CD4-positive, alpha-beta T cell treated with Interleukin-17A for 1 hour (primary cell): ENCODE measurements at regions not wholly inside any gene's neighbourhood (a gene's known extent, or its start where the extent isn't known, plus 50 kb on each side); places are given as distances from the start of the nearest gene placed in this dataset.
A peak's percentile ranks its signal among the peaks of the same experiment; 100 is the strongest.

Source experiments
- DNase-seq: peaks from one replicate; pipeline ENCODE4 v3.0.0-alpha.2; 2020

GRCh38 chr4:112896609-112897190 lies 152.8 kb upstream of the ANK2 start:
- no peak for DNase-seq

GRCh38 chr4:112897543-112897942 lies 151.9 kb upstream of the ANK2 start:
- DNase-seq = no peak

- no peak for DNase-seq
These were observed 150.9 kb upstream of the ANK2 start for GRCh38 chr4:112898357-112899141.

- DNase-seq = no peak
These were observed 149.0 kb upstream of the ANK2 start for GRCh38 chr4:112900416-112900815.

GRCh38 chr4:112901962-112902411 lies 147.5 kb upstream of the ANK2 start:
- DNase-seq = no peak

DNA sequence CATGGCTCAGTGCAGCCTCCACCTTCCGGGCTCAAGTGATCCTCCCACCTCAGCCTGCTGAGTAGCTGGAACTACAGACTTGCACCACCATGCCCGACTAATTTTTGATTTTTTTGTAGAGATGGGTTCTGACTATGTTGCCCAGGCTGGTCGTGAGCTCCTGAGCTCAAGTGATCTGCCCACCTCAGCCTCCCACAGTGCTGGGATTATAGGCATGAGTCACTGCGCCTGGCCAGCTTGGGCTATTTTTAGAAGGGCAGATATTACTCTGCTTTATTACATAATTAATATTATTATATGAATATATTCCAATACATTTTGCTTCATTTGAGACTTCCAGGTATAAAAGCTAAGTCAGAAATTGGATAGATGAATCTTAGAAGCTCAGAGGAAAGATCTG lies 143.7 kb upstream of the ANK2 start:
- DNase-seq = no peak

GRCh38 chr4:112908511-112908910 lies 140.9 kb upstream of the ANK2 start:
- DNase-seq = no peak

- DNase-seq = no peak
These were observed 139.2 kb upstream of the ANK2 start for GRCh38 chr4:112910109-112910736.

GRCh38 chr4:112916868-112917267 lies 132.6 kb upstream of the ANK2 start:
- DNase-seq = no peak

- no peak for DNase-seq
These were observed 125.9 kb upstream of the ANK2 start for GRCh38 chr4:112923516-112923915.

DNA sequence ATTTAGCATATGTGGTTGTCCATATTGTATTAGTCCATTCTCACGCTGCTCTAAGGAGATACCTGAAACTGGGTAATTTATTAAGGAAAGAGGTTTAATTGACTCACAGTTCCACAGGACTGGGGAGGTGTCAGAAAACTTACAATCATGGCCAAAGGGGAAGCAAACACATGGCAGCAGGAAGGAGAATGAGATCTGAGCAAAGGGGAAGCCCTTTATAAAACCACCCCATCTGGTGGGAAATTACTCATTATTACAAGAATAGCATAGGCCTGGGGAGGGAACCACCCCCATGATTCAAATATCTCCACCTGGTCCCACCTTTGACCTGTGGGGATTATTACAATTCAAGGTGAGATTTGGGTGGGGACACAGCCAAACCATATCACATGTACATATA lies 122.6 kb upstream of the ANK2 start:
- no peak for DNase-seq

- DNase-seq = no peak
These were observed 121.9 kb upstream of the ANK2 start for GRCh38 chr4:112927544-112927943.

DNA sequence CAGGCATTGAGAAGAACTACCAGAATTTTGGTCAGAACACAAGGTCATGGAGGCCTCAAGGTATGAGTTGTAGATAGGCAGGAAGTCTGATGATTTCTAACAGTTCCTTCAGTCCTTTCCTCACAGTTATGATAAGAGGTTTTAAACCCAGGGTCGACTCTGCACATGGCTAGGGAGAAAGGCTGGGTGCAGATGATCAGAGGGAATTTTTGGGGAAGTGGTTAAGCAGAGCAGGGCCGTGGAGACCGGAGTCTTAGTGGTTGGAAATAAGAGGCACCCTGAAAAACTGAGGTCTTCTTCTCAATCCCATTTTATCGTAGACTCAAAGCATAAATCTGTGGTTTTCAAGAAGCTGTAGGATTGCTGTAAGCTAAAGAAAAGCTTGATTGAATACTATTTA lies 118.5 kb upstream of the ANK2 start:
- no peak for DNase-seq

- no peak for DNase-seq
These were observed 115.7 kb upstream of the ANK2 start for GRCh38 chr4:112933790-112934189.

- DNase-seq = no peak
These were observed 110.9 kb upstream of the ANK2 start for GRCh38 chr4:112938461-112939058.

DNA sequence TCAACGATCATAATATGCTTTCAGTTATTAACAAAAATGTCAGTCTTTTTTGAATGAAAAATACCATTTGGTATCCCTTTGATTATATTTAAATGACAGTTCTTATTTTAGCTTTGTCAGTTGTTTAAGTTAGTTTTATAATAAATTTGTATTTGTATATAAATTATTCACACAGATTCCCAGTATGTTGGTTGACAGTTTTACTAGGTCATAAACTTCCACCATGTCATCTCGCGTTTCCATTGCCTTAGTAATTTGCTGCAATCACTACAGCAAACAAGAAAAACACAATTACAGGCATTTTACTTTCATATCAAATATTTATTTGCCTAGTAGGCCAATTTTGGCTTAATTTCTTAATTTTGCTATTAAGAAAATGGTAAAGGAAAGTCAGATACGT lies 109.6 kb upstream of the ANK2 start:
- no peak for DNase-seq

GRCh38 chr4:112940336-112940735 lies 109.1 kb upstream of the ANK2 start:
- no peak for DNase-seq

DNA sequence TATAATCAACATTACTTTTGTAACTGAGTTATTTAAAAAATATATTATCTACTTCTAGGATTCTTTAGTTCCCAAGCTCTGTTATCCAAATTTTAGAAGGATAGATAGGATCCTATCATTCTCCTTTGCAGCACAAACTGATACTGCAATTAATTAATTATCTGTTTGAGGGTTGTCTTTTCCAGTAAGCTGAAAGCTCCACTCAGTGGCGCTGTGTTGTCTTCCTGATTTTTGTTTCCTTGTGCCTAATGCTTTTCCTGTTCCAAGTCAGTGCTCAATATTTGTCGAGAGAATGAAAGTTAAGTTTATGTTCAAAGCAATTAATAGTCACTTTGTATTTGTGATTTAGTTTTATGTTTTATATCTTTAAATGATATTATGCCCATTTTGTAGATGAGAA lies 107.4 kb upstream of the ANK2 start:
- no peak for DNase-seq

DNA sequence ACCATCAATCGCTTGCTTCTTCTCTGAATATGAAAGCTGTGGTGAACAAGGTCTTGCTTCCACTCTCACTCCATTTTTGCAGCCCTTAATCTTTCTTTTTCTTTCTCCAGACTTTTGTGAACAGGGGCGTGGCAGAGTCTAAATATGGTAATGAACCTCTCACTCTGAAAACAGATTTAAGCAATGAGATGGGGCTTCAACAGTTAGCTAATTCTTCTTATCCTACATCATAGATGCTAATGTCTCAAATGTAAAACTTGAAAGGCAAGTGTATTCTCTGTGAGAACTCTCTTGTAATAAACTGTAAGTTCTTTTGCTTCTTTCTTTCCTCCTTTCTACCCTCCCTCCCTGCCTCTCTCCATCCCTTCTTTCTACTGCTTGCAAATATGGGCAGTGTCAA lies 106.5 kb upstream of the ANK2 start:
- DNase-seq = no peak

GRCh38 chr4:112944006-112944405 lies 105.4 kb upstream of the ANK2 start:
- no peak for DNase-seq

- DNase-seq = no peak
These were observed 103.3 kb upstream of the ANK2 start for GRCh38 chr4:112946127-112946526.

GRCh38 chr4:112947616-112948015 lies 101.8 kb upstream of the ANK2 start:
- DNase-seq = no peak

DNA sequence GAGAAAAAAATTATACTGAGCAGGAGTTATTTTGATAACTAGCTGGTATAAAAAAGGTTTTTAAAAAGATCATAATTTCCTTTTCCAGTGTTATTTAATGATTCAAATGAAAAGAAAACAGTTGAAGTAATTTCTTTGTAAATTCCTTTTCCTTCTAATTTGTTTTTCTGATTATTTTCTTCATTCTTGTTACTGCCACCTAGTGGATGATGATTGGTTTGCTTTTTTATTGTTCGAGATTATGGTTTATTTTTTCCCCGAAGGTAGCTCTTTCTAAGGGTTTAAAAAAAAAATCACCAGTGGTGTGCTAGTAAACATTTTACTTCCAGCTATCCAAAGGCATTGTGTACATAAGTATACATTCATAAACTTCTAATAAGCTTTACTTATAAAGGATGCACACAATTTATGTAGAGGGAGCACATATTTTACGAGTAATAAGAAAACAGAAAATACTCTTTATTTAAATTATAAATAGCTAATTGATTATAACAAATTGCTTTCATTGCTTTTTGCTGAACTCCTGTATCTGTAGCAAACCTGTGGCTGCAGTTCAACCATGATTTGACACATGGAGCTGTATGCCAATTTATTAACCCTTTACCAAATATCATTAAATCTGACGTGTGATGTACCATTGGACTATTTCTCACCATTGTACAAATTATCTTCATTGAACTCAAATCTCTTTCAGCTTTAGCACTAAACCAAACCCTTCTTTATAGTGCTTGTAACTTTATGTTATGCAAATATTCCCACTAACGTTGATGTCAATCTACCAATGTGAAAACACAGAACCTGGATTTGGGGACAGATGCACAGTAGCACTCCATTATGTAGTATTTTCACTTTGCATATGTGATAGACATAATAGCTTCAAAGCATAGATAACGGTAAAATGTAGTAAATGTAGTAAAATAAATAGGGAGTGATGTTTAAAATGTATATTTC lies 97.8 kb upstream of the ANK2 start:
- DNase-seq = peak; percentile 7
